Psoas muscle (tissue), 7 donors: ENCODE measurements at regions not wholly inside any gene's neighbourhood (a gene's known extent, or its start where the extent isn't known, plus 50 kb on each side); places are given as distances from the start of the nearest gene placed in this dataset.

Source experiments
- ATAC-seq, 4 donors: fragments of 200-7000 bp; cut with Tn5 transposase; one replicate each; pipeline ENCODE4 v1.9.1; 2020; ENCODE audit warnings: moderate library complexity in 3 of 4, mild to moderate bottlenecking in 2 of 4
- DNase-seq, 2 donors: peaks; one replicate each; pipeline ENCODE4 v3.0.0-alpha.2; 2020
- H3K27ac ChIP-seq: fragments of 200-600 bp; one replicate; pipeline ENCODE4 v1.8.0; 2022
- H3K27me3 ChIP-seq, 3 donors: fragments of 200-600 bp in 1 of 3; one replicate each; pipeline versions ENCODE4 v1.6.1 to v1.8.0; 2013 to 2022; ENCODE audit warnings: low read length in 2 of 3, mild to moderate bottlenecking in 2 of 3, moderate library complexity in 1 of 3; ENCODE audit not compliant: insufficient read depth in 3 of 3
- H3K36me3 ChIP-seq, 2 donors: fragments of 200-600 bp in 1 of 2; one replicate each; pipeline versions ENCODE4 v1.6.1 to v1.8.0; 2013 to 2022; ENCODE audit warnings: low read depth in 1 of 2, mild to moderate bottlenecking in 1 of 2, moderate library complexity in 1 of 2; ENCODE audit not compliant: insufficient read depth in 1 of 2
- H3K4me1 ChIP-seq: fragments of 200-600 bp; one replicate; pipeline ENCODE4 v1.8.0; 2022
- H3K4me3 ChIP-seq: fragments of 200-600 bp; one replicate; pipeline ENCODE4 v1.8.0; 2022; ENCODE audit warnings: mild to moderate bottlenecking
- H3K9me3 ChIP-seq: fragments of 200-600 bp; one replicate; pipeline ENCODE4 v1.8.0; 2022
- CTCF ChIP-seq: fragments of 200-600 bp; IDR thresholded peaks from one replicate; pipeline ENCODE4 v1.8.0; 2022; ENCODE audit warnings: antibody characterized with exemption
- WGBS, 3 donors: extraction: QIAGEN DNeasy Blood & Tissue Kit; methylation state at CpG; one replicate each; pipeline versions ENCODE4 v1.1.6 to v1.1.7; 2013; 5-methylcytosine and 5-hydroxymethylcytosine counted together
- intact Hi-C, 2 donors: fragments of 100-400 bp; cut with DNase I; formaldehyde crosslinking; loops; one replicate each; pipeline versions ENCODE4 v1.11.0 to v1.14.2; 2022
- donor health status: healthy with polysubstance abuse.
- donor health status: DM: no; HTN: no; CAD: no; lungs with moderate emphysema.
- donor health status: Bipolar disorder and iron deficiency.
- donor health status: healthy.
- donor health status: DM: yes; HTN: yes; CAD: no.
- donor health status: DM: no; HTN: no; CAD: no.
- donor health status: DM: yes; HTN: yes; CAD: no.

- Histone ChIP-seq H3K9me3 (no peaks in the 10 kb centered on the region), H3K4me3 (no peak overlapping the region), H3K36me3 (no peaks in the 10 kb centered on the region), H3K27me3 (no peaks in the 10 kb centered on the region), H3K27ac (no peak overlapping the region), H3K4me1 (peaks cover 28% of the 10 kb centered on the region)
- ATAC-seq (no peak), DNase-seq (no peak)
- TF ChIP-seq CTCF: no peak
- intact Hi-C loops: no loop called here
- WGBS, 3 donors: 96 to 97% (median 97%) methylated on average over 13 of the region's 13 CpGs
These were observed 75.5 kb downstream of the PSMG1 start for GRCh38 chr21:39107739-39108138.

GRCh38 chr21:39106881-39107462 lies 76.3 kb downstream of the PSMG1 start:
- no peaks in the 10 kb centered on the region for H3K9me3 ChIP-seq
- peaks cover 23% of the 10 kb centered on the region for H3K4me1 ChIP-seq
- 84 to 87% (median 85%) methylated on average over 15 of the region's 15 CpGs for WGBS, 3 donors
- H3K36me3 ChIP-seq: no peaks in the 10 kb centered on the region
- no peak overlapping the region for H3K4me3 ChIP-seq
- intact Hi-C loops: no loop called here
- no peaks in the 10 kb centered on the region for H3K27me3 ChIP-seq
- ATAC-seq (no peak), DNase-seq (no peak)
- no peak overlapping the region for H3K27ac ChIP-seq
- TF ChIP-seq CTCF: no peak

GRCh38 chr21:39105836-39106235 lies 77.4 kb downstream of the PSMG1 start:
- Histone ChIP-seq H3K27ac (no peak overlapping the region), H3K9me3 (no peaks in the 10 kb centered on the region), H3K36me3 (no peaks in the 10 kb centered on the region), H3K4me3 (no peak overlapping the region), H3K27me3 (no peaks in the 10 kb centered on the region), H3K4me1 (peaks cover 23% of the 10 kb centered on the region)
- WGBS, 3 donors: 46 to 69% (median 51%) methylated on average over 4 of the region's 4 CpGs
- ATAC-seq: peak in 2 of 4 donors; percentile 18 to 45
- intact Hi-C loops: no loop called here
- TF ChIP-seq CTCF: no peak
- DNase-seq: no peak

GRCh38 chr21:39105341-39105765 lies 77.9 kb downstream of the PSMG1 start:
- H3K27me3 ChIP-seq: no peaks in the 10 kb centered on the region
- no peaks in the 10 kb centered on the region for H3K36me3 ChIP-seq
- H3K4me3 ChIP-seq: no peak overlapping the region
- intact Hi-C loops: no loop called here
- DNase-seq: no peak
- no peak for TF ChIP-seq CTCF
- H3K4me1 ChIP-seq: peaks cover 23% of the 10 kb centered on the region
- no peaks in the 10 kb centered on the region for H3K9me3 ChIP-seq
- H3K27ac ChIP-seq: peak overlapping the region; percentile 67
- ATAC-seq: peak; percentile 42 to 62 (median 49)
- WGBS, 3 donors: 34 to 48% (median 42%) methylated on average over 5 of the region's 5 CpGs

GRCh38 chr21:39104911-39105310 lies 78.3 kb downstream of the PSMG1 start:
- Histone ChIP-seq H3K4me3 (no peak overlapping the region), H3K4me1 (peaks cover 23% of the 10 kb centered on the region), H3K9me3 (no peaks in the 10 kb centered on the region), H3K36me3 (no peaks in the 10 kb centered on the region), H3K27me3 (no peaks in the 10 kb centered on the region), H3K27ac (peak overlapping the region; percentile 67)
- intact Hi-C loops: no loop called here
- ATAC-seq (peak in 3 of 4 donors; percentile 5 to 29 (median 8)), DNase-seq (no peak)
- 89 to 95% (median 94%) methylated on average over 4 of the region's 4 CpGs for WGBS, 3 donors
- no peak for TF ChIP-seq CTCF
